Caco-2 (cell line): ENCODE measurements at regions not wholly inside any gene's neighbourhood (a gene's known extent, or its start where the extent isn't known, plus 50 kb on each side); places are given as distances from the start of the nearest gene placed in this dataset.

Source experiments
- BruUV-seq: library from RNA; stranded (reverse); fragments of 400-500 nt; replicated peaks from 2 replicates; lab custom pipeline; 2021; lab: Mats Ljungman, UMichigan
- CTCF ChIA-PET: fragments of 300-600 bp; sonication (Branson Sonifier 250); formaldehyde crosslinking; loops from one replicate; lab custom pipeline; 2022; ENCODE audit warnings: antibody characterized with exemption; lab: Charles Lee
- POLR2A ChIA-PET: fragments of 300-600 bp; sonication (Branson Sonifier 250); formaldehyde crosslinking; loops from one replicate; lab custom pipeline; 2022; ENCODE audit warnings: antibody characterized with exemption; lab: Charles Lee
- DNase-seq, 2 experiments: peaks; one replicate each; pipeline versions ENCODE4 v3.0.0 to v3.0.0-alpha.2; 2020 to 2022
- H3K27me3 ChIP-seq: replicated peaks from 2 replicates; pipeline ENCODE4 v1.6.0; 2011; ENCODE audit warnings: low read length; ENCODE audit not compliant: control insufficient read depth, insufficient read depth
- H3K36me3 ChIP-seq: 2 replicates; pipeline ENCODE4 v1.5.1; 2011; ENCODE audit warnings: low read length; ENCODE audit not compliant: control insufficient read depth, insufficient read depth
- H3K4me1 ChIP-seq: fragments of 250-450 bp; sonication (Bioruptor Pico); 2 replicates; pipeline ENCODE4 v1.5.1; 2020; ENCODE audit warnings: mild to moderate bottlenecking
- H3K4me3 ChIP-seq: 2 replicates; pipeline ENCODE4 v1.5.1; 2011; ENCODE audit warnings: low read depth, mild to moderate bottlenecking, control low read depth, low read length
- H3K9me3 ChIP-seq: fragments of 250-450 bp; sonication (Bioruptor Pico); 2 replicates; pipeline ENCODE4 v1.5.1; 2020; ENCODE audit warnings: mild to moderate bottlenecking, moderate library complexity
- H3K27ac Mint-ChIP-seq: one replicate; pipeline ENCODE4 v1.8.0; 2022; ENCODE audit warnings: mixed read lengths; ENCODE audit not compliant: unreplicated experiment
- H3K27me3 Mint-ChIP-seq: one replicate; pipeline ENCODE4 v1.8.0; 2022; ENCODE audit warnings: mixed read lengths; ENCODE audit not compliant: insufficient read depth, unreplicated experiment
- H3K36me3 Mint-ChIP-seq: one replicate; pipeline ENCODE4 v1.8.0; 2022; ENCODE audit warnings: mild to moderate bottlenecking, mixed read lengths; ENCODE audit not compliant: insufficient read depth, unreplicated experiment
- H3K4me1 Mint-ChIP-seq: one replicate; pipeline ENCODE4 v1.8.0; 2022; ENCODE audit warnings: low read depth, mixed read lengths; ENCODE audit not compliant: unreplicated experiment
- H3K4me3 Mint-ChIP-seq: one replicate; pipeline ENCODE4 v1.8.0; 2022; ENCODE audit warnings: mild to moderate bottlenecking, moderate library complexity, mixed read lengths; ENCODE audit not compliant: unreplicated experiment
- H3K9me3 Mint-ChIP-seq: one replicate; pipeline ENCODE4 v1.8.0; 2022; ENCODE audit warnings: mixed read lengths; ENCODE audit not compliant: unreplicated experiment
- intact Hi-C: fragments of 100-400 bp; cut with micrococcal nuclease; formaldehyde crosslinking; loops from one replicate; pipeline ENCODE4 v1.10.0; 2022; ENCODE audit not compliant: unreplicated experiment
- TF ChIP-seq, protein P1 (sequence below), 2 experiments: fragments of 200-600 bp in 1 of 2; IDR thresholded peaks; 1 replicate in 1 of 2; 2 replicates in 1 of 2; pipeline versions ENCODE4 v1.5.1 to v1.8.0; 2011 to 2022; ENCODE audit warnings: antibody characterized with exemption in 1 of 2, control low read depth in 1 of 2, inconsistent platforms in 1 of 2, low read depth in 1 of 2, low read length in 1 of 2, mild to moderate bottlenecking in 1 of 2, moderate library complexity in 1 of 2; ENCODE audit not compliant: insufficient read depth in 1 of 2, severe bottlenecking in 1 of 2, unreplicated experiment in 1 of 2

DNA sequence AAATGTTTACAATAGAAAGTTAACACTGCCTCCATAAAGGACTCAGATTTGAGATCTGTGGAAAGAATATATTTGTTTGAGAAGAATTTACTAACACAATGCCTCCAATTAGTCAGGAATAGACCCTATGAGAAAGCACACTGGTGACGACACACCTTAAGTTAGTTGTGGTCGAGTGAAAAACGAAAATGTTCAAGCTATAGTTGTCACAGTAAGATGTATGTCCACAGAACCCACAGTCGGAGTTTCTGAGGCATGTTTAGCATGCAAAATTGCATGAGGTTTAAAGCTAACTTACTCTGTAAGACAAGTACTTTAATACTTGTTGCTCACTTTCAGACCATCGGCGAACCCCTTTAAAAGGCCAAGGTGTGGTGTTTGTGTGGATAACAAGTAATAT, 69.9 kb upstream of the SIPA1L2 start:
- H3K4me3 Mint-ChIP-seq, result no peak overlapping the region
- H3K9me3 Mint-ChIP-seq, result peaks cover 16% of the 10 kb centered on the region
- ChIA-PET POLR2A (no interaction called here), CTCF (no interaction called here)
- no peak for DNase-seq
- H3K9me3 ChIP-seq, result no peaks in the 10 kb centered on the region
- intact Hi-C loops, result no loop called here
- H3K27me3 Mint-ChIP-seq, result no peaks in the 10 kb centered on the region
- peaks cover 5% of the 10 kb centered on the region for H3K4me1 ChIP-seq
- TF ChIP-seq, protein P1, sequence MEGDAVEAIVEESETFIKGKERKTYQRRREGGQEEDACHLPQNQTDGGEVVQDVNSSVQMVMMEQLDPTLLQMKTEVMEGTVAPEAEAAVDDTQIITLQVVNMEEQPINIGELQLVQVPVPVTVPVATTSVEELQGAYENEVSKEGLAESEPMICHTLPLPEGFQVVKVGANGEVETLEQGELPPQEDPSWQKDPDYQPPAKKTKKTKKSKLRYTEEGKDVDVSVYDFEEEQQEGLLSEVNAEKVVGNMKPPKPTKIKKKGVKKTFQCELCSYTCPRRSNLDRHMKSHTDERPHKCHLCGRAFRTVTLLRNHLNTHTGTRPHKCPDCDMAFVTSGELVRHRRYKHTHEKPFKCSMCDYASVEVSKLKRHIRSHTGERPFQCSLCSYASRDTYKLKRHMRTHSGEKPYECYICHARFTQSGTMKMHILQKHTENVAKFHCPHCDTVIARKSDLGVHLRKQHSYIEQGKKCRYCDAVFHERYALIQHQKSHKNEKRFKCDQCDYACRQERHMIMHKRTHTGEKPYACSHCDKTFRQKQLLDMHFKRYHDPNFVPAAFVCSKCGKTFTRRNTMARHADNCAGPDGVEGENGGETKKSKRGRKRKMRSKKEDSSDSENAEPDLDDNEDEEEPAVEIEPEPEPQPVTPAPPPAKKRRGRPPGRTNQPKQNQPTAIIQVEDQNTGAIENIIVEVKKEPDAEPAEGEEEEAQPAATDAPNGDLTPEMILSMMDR (IDR thresholded peaks at IDR 0.05; ENCODE audit: insufficient read depth in 1 of 2, low read depth in 1 of 2, low read length in 1 of 2, severe bottlenecking in 1 of 2, unreplicated experiment in 1 of 2), result no peak
- peaks cover 17% of the 10 kb centered on the region for H3K4me1 Mint-ChIP-seq
- no peak overlapping the region for H3K27ac Mint-ChIP-seq
- H3K4me3 ChIP-seq, result no peak overlapping the region
- no TSS peak for BruUV-seq
- H3K36me3 ChIP-seq, result no peaks in the 10 kb centered on the region
- H3K36me3 Mint-ChIP-seq, result peaks cover 6% of the 10 kb centered on the region
- H3K27me3 ChIP-seq, result no peaks in the 10 kb centered on the region

GRCh38 chr1:232702911-232703310, 73.0 kb upstream of the SIPA1L2 start:
- H3K36me3 Mint-ChIP-seq, result peaks cover 6% of the 10 kb centered on the region
- H3K4me1 Mint-ChIP-seq, result peaks cover 23% of the 10 kb centered on the region
- no peaks in the 10 kb centered on the region for H3K27me3 Mint-ChIP-seq
- CTCF ChIA-PET, result no interaction called here
- POLR2A ChIA-PET, result no interaction called here
- no TSS peak for BruUV-seq
- no peak overlapping the region for H3K4me3 ChIP-seq
- peaks cover 9% of the 10 kb centered on the region for H3K4me1 ChIP-seq
- TF ChIP-seq, protein P1 (IDR thresholded peaks at IDR 0.05; ENCODE audit: insufficient read depth in 1 of 2, low read depth in 1 of 2, low read length in 1 of 2, severe bottlenecking in 1 of 2, unreplicated experiment in 1 of 2), result no peak
- peaks cover 16% of the 10 kb centered on the region for H3K9me3 Mint-ChIP-seq
- intact Hi-C loops, result no loop called here
- no peaks in the 10 kb centered on the region for H3K9me3 ChIP-seq
- no peaks in the 10 kb centered on the region for H3K27me3 ChIP-seq
- no peak overlapping the region for H3K27ac Mint-ChIP-seq
- H3K4me3 Mint-ChIP-seq, result no peak overlapping the region
- DNase-seq, result no peak
- no peaks in the 10 kb centered on the region for H3K36me3 ChIP-seq

GRCh38 chr1:232704256-232704655, 74.3 kb upstream of the SIPA1L2 start:
- H3K4me1 Mint-ChIP-seq, result peaks cover 23% of the 10 kb centered on the region
- no peaks in the 10 kb centered on the region for H3K27me3 ChIP-seq
- BruUV-seq, result no TSS peak
- ChIA-PET POLR2A (no interaction called here), CTCF (no interaction called here)
- peak overlapping the region; percentile 45 for H3K27ac Mint-ChIP-seq
- H3K9me3 ChIP-seq, result no peaks in the 10 kb centered on the region
- H3K27me3 Mint-ChIP-seq, result no peaks in the 10 kb centered on the region
- no peak for DNase-seq
- no peak overlapping the region for H3K4me3 ChIP-seq
- intact Hi-C loops, result loop anchor here (2.0 kb wide), 1 partner anchor 21 kb away; no protein-coding TSS in a partner anchor
- no peaks in the 10 kb centered on the region for H3K36me3 ChIP-seq
- no peak overlapping the region for H3K4me3 Mint-ChIP-seq
- peaks cover 16% of the 10 kb centered on the region for H3K9me3 Mint-ChIP-seq
- H3K4me1 ChIP-seq, result peaks cover 9% of the 10 kb centered on the region
- H3K36me3 Mint-ChIP-seq, result peaks cover 6% of the 10 kb centered on the region
- TF ChIP-seq, protein P1 (IDR thresholded peaks at IDR 0.05; ENCODE audit: insufficient read depth in 1 of 2, low read depth in 1 of 2, low read length in 1 of 2, severe bottlenecking in 1 of 2, unreplicated experiment in 1 of 2), result no peak
